Type B pancreatic cell (in vitro differentiated cells): ENCODE measurements at regions not wholly inside any gene's neighbourhood (a gene's known extent, or its start where the extent isn't known, plus 50 kb on each side); places are given as distances from the start of the nearest gene placed in this dataset.

ENCODE experiments used
- DNase-seq: peaks from one replicate; pipeline ENCODE4 v3.0.0; 2021; ENCODE audit warnings: mixed read lengths; ENCODE audit not compliant: unreplicated experiment; ENCODE audit errors: extremely low spot score
- H3K27ac Mint-ChIP-seq: 2 replicates; pipeline ENCODE4 v1.8.0; 2021; ENCODE audit warnings: mild to moderate bottlenecking, mixed read lengths
- H3K27me3 Mint-ChIP-seq: 2 replicates; pipeline ENCODE4 v1.8.0; 2021; ENCODE audit warnings: mixed read lengths
- H3K36me3 Mint-ChIP-seq: 2 replicates; pipeline ENCODE4 v1.8.0; 2021; ENCODE audit warnings: mixed read lengths
- H3K4me1 Mint-ChIP-seq: one replicate; pipeline ENCODE4 v1.8.0; 2021; ENCODE audit warnings: mixed read lengths; ENCODE audit not compliant: unreplicated experiment
- H3K4me3 Mint-ChIP-seq: 2 replicates; pipeline ENCODE4 v1.8.0; 2021; ENCODE audit warnings: mild to moderate bottlenecking, mixed read lengths
- H3K9me3 Mint-ChIP-seq: 2 replicates; pipeline ENCODE4 v1.8.0; 2021; ENCODE audit warnings: mixed read lengths
- CTCF ChIP-seq: fragments of 200-600 bp; sonication (generic); conservative IDR thresholded peaks from 2 replicates; pipeline ENCODE4 v1.5.0; 2021; ENCODE audit warnings: antibody characterized with exemption, mild to moderate bottlenecking

DNA sequence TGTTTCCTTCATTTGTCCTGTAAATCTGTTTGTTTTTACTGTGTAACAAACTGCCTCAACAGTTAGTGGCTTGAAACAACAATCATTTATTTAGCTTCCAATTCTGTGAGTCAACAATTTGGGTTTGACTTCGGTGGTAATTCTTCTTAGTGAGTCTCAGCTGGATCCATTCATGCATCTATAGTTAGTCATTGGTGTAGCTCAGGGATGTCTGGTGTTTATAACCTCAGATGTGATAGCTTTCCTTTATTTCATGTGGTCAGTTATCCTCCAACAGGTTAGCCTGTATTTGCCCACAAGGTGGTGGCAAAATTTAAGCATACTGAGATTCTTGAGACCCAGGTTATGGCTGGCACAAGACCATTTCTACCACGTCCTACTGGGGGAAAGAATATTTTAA is 1267.2 kb downstream of the RAPGEF2 start:
- no peak overlapping the region for H3K27ac Mint-ChIP-seq
- no peak overlapping the region for H3K4me3 Mint-ChIP-seq
- H3K4me1 Mint-ChIP-seq = peaks cover 4% of the 10 kb centered on the region
- TF ChIP-seq CTCF = no peak
- H3K27me3 Mint-ChIP-seq = no peaks in the 10 kb centered on the region
- no peaks in the 10 kb centered on the region for H3K36me3 Mint-ChIP-seq
- H3K9me3 Mint-ChIP-seq = no peaks in the 10 kb centered on the region
- no peak for DNase-seq

GRCh38 chr4:160371446-160371845 is 1268.6 kb downstream of the RAPGEF2 start:
- no peak for DNase-seq
- Mint-ChIP-seq H3K27me3 (no peaks in the 10 kb centered on the region), H3K4me1 (no peaks in the 10 kb centered on the region)

DNA sequence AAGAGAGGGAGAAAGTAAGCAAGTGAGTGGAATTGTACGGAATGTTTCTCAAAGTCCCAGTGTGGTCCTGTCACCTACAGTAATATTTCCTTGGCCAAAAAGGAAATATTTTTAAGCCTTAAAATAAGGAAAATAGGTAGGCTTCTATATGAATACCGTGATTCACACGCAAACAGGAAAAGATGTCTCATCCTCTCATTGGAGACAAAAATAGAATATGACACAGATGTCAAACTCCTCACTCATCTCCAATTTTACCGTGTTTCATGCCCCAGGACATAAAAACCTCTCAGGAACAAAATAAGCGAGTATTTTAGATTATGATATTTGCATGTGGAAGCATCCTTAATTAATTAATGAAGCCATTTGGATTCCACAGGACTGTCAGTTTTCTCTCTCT is 1269.5 kb downstream of the RAPGEF2 start:
- no peak for DNase-seq
- TF ChIP-seq CTCF = no peak
- H3K4me3 Mint-ChIP-seq = no peak overlapping the region
- H3K27me3 Mint-ChIP-seq = no peaks in the 10 kb centered on the region
- H3K36me3 Mint-ChIP-seq = no peaks in the 10 kb centered on the region
- H3K27ac Mint-ChIP-seq = no peak overlapping the region
- no peaks in the 10 kb centered on the region for H3K4me1 Mint-ChIP-seq
- H3K9me3 Mint-ChIP-seq = no peaks in the 10 kb centered on the region

More at GRCh38 chr4:160371446-160371845, 1268.6 kb downstream of the RAPGEF2 start:
- H3K27ac Mint-ChIP-seq = no peak overlapping the region
- H3K4me3 Mint-ChIP-seq = no peak overlapping the region
- H3K9me3 Mint-ChIP-seq = no peaks in the 10 kb centered on the region
- H3K36me3 Mint-ChIP-seq = no peaks in the 10 kb centered on the region
- no peak for TF ChIP-seq CTCF

DNA sequence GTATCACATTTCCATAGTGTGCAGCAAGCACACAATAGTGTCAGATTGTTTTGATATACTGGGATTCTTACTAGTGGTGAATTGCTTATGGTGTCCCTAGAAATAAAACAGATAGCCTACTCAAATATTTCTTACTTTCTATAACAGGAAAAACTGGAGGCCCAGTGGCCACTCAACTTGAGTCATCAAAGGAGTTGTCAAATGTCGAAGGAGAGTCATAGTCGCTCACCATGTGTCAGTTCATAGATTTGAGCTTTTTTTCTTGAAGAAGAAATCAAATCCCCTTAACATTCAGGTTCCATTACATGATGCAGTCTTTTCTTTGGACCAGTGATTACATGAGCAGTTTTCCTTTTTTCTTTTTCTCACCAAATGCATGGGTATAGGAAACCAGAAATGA is 1271.0 kb downstream of the RAPGEF2 start:
- Mint-ChIP-seq H3K36me3 (no peaks in the 10 kb centered on the region), H3K4me1 (no peaks in the 10 kb centered on the region), H3K27ac (no peak overlapping the region), H3K4me3 (no peak overlapping the region), H3K9me3 (no peaks in the 10 kb centered on the region), H3K27me3 (no peaks in the 10 kb centered on the region)
- TF ChIP-seq CTCF = no peak
- no peak for DNase-seq

DNA sequence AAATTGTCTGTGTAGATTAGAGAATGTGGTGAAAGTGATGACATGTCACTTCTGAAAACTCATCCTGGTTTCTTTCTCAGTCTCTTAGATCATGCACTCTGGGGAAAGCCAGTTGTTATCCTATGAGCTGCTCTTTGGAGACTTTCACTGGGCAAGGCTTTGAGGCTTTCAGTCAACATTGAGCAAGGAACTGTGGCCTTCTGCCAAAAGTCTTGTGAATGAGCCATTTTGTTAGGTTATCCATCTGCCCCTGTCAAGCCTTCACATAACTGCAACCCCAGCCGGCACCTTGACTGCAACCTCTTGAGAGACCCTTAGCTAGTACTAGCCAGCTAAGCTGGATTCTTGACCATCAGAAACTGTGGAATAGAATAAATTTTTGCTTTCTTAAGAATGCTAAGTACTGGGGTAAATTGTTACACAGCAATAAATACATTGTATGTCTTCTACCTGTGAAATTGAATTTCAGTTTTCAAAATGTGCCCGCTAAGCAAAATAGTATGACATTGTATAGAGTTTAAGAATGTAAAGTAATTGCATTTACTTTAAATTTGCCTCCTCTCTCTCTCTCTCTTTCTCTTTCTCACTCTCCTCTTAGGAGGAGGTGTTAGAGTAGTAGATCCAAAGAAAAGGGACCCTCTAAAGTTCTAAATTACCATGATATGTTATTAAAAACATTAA is 1273.0 kb downstream of the RAPGEF2 start:
- Mint-ChIP-seq H3K4me3 (no peak overlapping the region), H3K27ac (no peak overlapping the region), H3K36me3 (no peaks in the 10 kb centered on the region), H3K4me1 (no peaks in the 10 kb centered on the region), H3K27me3 (no peaks in the 10 kb centered on the region), H3K9me3 (no peaks in the 10 kb centered on the region)
- no peak for DNase-seq
- TF ChIP-seq CTCF = no peak

GRCh38 chr4:160386846-160387245 is 1284.0 kb downstream of the RAPGEF2 start:
- H3K36me3 Mint-ChIP-seq = no peaks in the 10 kb centered on the region
- DNase-seq = no peak
- H3K9me3 Mint-ChIP-seq = peaks cover 7% of the 10 kb centered on the region
- no peak overlapping the region for H3K27ac Mint-ChIP-seq
- no peak overlapping the region for H3K4me3 Mint-ChIP-seq
- H3K4me1 Mint-ChIP-seq = no peaks in the 10 kb centered on the region
- TF ChIP-seq CTCF = no peak
- H3K27me3 Mint-ChIP-seq = no peaks in the 10 kb centered on the region
